ENCODE measurements at regions not wholly inside any gene's neighbourhood (a gene's known extent, or its start where the extent isn't known, plus 50 kb on each side); places are given as distances from the start of the nearest gene placed in this dataset.
"Not testable (repeated sequence)": the region's sequence is repeated elsewhere in the genome, so short reads cannot be mapped to it uniquely, and the experiment has no call there.

DNA sequence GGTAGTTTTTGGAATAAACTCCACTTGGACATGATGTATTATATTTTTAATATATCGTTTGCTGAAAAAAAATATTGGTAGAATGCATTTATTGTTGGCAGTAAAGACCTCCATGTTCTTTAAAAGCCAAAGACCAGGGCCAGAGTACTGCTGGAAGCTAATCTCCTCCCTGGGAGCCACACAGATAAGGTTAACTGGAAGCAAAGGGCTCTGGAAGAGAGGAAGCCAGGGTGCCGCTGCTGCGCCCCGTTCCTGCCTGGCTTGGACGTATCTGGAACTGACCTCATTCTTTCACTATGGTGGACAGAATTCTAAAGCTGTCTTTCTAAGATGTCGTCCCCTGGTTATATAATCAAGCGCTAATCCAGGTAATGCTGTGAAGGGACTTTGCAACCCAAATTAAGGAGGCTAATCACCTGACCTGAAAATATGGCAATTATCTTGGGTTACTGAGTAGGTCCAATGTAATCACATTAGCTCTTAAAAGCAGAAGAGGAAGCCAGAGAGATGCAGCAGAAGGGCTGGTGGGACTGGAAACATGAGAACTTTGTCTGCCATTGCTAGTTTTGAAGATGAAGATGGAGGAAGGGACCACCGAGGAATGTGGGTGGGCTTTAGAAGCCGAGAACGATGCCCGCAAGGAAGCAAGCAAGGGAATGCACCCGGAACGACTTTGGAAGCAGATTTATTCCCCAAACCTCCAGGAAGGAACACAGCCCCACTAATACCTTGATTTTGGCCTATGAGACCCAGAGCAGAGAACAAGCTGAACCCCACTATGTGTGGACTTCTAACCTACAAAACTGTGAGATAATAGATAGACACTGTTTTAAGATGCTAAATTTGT is 167.7 kb upstream of the KCNJ15 start:
- intact Hi-C loops (cut with DNase I): no loop called here

DNA sequence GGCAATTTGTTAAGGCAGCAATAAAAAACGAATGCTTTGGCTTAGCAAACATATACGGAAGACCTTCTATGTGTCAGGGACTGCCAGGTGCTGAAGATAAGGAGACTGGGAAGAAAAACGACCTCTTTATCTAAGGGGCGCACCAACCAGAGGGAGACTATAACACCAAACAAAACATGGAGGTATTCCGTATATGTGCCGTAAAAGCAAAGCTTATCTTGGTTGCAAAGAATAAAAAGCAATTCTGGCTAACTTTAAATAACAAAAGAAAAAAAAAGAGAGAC is 167.1 kb upstream of the KCNJ15 start:
- H3K27ac ChIP-seq: no peak overlapping the region
- no peaks in the 10 kb centered on the region for H3K27me3 ChIP-seq
- 6 to 28% (median 10%) methylated on average over 6 of the region's 6 CpGs for WGBS, 3 donors
- TF ChIP-seq EP300 (IDR thresholded peaks at IDR 0.05) (no peak), POLR2A (IDR thresholded peaks at IDR 0.05) (no peak)
- TF ChIP-seq, protein P1, sequence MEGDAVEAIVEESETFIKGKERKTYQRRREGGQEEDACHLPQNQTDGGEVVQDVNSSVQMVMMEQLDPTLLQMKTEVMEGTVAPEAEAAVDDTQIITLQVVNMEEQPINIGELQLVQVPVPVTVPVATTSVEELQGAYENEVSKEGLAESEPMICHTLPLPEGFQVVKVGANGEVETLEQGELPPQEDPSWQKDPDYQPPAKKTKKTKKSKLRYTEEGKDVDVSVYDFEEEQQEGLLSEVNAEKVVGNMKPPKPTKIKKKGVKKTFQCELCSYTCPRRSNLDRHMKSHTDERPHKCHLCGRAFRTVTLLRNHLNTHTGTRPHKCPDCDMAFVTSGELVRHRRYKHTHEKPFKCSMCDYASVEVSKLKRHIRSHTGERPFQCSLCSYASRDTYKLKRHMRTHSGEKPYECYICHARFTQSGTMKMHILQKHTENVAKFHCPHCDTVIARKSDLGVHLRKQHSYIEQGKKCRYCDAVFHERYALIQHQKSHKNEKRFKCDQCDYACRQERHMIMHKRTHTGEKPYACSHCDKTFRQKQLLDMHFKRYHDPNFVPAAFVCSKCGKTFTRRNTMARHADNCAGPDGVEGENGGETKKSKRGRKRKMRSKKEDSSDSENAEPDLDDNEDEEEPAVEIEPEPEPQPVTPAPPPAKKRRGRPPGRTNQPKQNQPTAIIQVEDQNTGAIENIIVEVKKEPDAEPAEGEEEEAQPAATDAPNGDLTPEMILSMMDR (IDR thresholded peaks at IDR 0.05): no peak
- intact Hi-C loops (cut with DNase I): no loop called here
- no peak for DNase-seq
- no peaks in the 10 kb centered on the region for H3K36me3 ChIP-seq
- no peaks in the 10 kb centered on the region for H3K4me1 ChIP-seq (ENCODE audit: insufficient read depth)
- no peaks in the 10 kb centered on the region for H3K9me3 ChIP-seq
- no peak overlapping the region for H3K4me3 ChIP-seq

More for the DNA sequence above, 167.7 kb upstream of the KCNJ15 start:
- 85 to 88% (median 88%) methylated on average over 13 of the region's 13 CpGs for WGBS, 3 donors
- Histone ChIP-seq H3K36me3 (no peaks in the 10 kb centered on the region), H3K4me3 (no peak overlapping the region), H3K27me3 (no peaks in the 10 kb centered on the region), H3K27ac (no peak overlapping the region), H3K4me1 (ENCODE audit: insufficient read depth) (no peaks in the 10 kb centered on the region), H3K9me3 (no peaks in the 10 kb centered on the region)
- TF ChIP-seq POLR2A (IDR thresholded peaks at IDR 0.05): no peak
- TF ChIP-seq, protein P1 (IDR thresholded peaks at IDR 0.05): no peak
- TF ChIP-seq EP300 (IDR thresholded peaks at IDR 0.05): no peak
- DNase-seq: no peak

DNA sequence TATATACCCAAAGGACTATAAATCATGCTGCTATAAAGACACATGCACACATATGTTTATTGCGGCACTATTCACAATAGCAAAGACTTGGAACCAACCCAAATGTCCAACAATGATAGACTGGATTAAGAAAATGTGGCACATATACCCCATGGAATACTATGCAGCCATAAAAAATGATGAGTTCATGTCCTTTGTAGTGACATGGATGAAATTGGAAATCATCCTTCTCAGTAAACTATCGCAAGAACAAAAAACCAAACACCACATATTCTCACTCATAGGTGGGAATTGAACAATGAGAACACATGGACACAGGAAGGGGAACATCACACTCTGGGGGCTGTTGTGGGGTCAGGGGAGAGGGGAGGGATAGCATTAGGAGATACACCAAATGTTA is 165.7 kb upstream of the KCNJ15 start:
- WGBS, 3 donors: 97 to 98% (median 98%) methylated on average over 1 to 2 of the region's 2 CpGs
- intact Hi-C loops (cut with DNase I); H3K36me3 ChIP-seq: not testable (repeated sequence)

DNA sequence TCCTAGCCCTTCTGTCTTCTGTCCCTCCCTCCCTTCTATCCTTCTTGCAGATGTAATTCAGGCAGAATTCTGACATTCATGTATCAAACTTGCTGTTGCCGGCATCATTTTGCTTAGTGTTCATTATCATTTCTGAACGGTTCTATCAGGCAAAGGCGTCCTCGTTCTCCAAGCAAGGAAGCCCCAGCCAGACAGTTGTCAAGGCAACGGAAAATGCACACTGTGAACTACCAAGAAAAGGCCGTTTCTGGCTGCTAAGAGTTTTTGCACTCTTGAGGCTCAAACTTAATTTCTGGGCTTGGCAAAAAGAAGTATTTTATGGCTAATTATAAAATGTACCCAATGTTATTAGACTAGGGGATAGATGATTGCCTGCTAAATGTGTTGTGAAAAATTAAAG is 164.7 kb upstream of the KCNJ15 start:
- H3K9me3 ChIP-seq: no peaks in the 10 kb centered on the region

More for the DNA sequence above, 165.7 kb upstream of the KCNJ15 start:
- not testable (repeated sequence) for H3K4me3 ChIP-seq; H3K9me3 ChIP-seq; H3K27ac ChIP-seq; H3K4me1 ChIP-seq (ENCODE audit: insufficient read depth); H3K27me3 ChIP-seq; DNase-seq

DNA sequence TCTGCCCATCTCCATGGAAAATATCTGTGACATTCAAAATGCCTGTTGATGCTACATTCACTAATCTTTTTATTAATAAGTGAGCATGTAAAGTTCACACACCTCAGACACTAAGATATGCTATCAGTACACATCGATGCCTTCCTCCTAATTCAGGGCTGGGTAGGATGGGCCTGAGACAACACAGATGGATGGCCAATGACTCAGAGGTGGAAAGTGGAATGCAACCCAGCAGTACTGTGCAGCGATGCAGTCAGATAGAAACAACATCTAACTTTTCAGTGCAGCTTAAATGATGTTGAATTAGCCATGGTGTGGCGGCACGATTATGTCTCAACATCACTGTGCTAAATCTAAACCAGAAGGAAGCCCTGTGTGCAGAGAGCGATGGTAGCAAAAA is 161.6 kb upstream of the KCNJ15 start:
- no peak for DNase-seq
- H3K4me1 ChIP-seq (ENCODE audit: insufficient read depth): no peaks in the 10 kb centered on the region
- no peaks in the 10 kb centered on the region for H3K36me3 ChIP-seq
- no peaks in the 10 kb centered on the region for H3K9me3 ChIP-seq
- no peak for TF ChIP-seq EP300 (IDR thresholded peaks at IDR 0.05)
- TF ChIP-seq, protein P1 (IDR thresholded peaks at IDR 0.05): no peak
- no peak for TF ChIP-seq POLR2A (IDR thresholded peaks at IDR 0.05)
- 56 to 68% (median 63%) methylated on average over 5 of the region's 5 CpGs for WGBS, 3 donors
- no peak overlapping the region for H3K27ac ChIP-seq
- intact Hi-C loops (cut with DNase I): no loop called here
- no peak overlapping the region for H3K4me3 ChIP-seq
- no peaks in the 10 kb centered on the region for H3K27me3 ChIP-seq

More for the DNA sequence above, 164.7 kb upstream of the KCNJ15 start:
- Histone ChIP-seq H3K36me3 (no peaks in the 10 kb centered on the region), H3K27me3 (no peaks in the 10 kb centered on the region), H3K27ac (no peak overlapping the region), H3K4me3 (no peak overlapping the region), H3K4me1 (ENCODE audit: insufficient read depth) (no peaks in the 10 kb centered on the region)
- TF ChIP-seq, protein P1 (IDR thresholded peaks at IDR 0.05): no peak
- TF ChIP-seq POLR2A (IDR thresholded peaks at IDR 0.05): no peak
- TF ChIP-seq EP300 (IDR thresholded peaks at IDR 0.05): no peak
- intact Hi-C loops (cut with DNase I): no loop called here
- WGBS, 3 donors: 12 to 23% (median 12%) methylated on average over 6 of the region's 6 CpGs
- no peak for DNase-seq
